HG03469 (cell line): ENCODE measurements at regions not wholly inside any gene's neighbourhood (a gene's known extent, or its start where the extent isn't known, plus 50 kb on each side); places are given as distances from the start of the nearest gene placed in this dataset.

ENCODE experiments used
- ATAC-seq: cut with Tn5 transposase; IDR thresholded peaks from one replicate; pipeline ENCODE4 v1.9.1; 2021; ENCODE audit warnings: mild to moderate bottlenecking, moderate library complexity, moderate number of reproducible peaks; ENCODE audit not compliant: unreplicated experiment

DNA sequence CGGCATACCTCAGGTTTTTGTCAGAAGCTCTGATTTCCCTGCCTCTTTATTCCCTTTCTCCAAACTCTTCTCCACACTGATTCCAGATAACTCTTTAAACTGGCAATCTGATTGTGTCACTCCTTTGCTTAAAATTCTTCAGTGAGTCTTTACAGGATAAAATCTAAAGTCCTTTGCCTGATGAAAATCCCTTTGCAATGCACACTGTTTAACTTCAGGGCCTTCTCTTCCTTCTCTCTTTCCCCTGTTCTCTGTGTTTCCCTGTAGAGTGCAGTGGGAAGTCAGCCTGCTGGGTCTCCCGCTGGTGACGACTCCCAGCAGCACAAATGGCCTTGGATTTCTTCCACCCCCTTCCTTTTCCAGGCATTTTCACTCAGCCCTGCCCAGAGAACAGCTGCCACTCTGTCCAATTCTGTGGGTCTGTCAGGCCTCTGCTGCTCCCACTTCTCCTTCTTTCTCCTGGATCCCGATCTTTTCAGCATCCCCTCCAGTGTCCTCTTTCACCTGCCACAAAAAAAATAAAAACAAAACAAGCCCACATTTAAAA, 189.9 kb upstream of the NWD2 start:
- no peak for ATAC-seq

DNA sequence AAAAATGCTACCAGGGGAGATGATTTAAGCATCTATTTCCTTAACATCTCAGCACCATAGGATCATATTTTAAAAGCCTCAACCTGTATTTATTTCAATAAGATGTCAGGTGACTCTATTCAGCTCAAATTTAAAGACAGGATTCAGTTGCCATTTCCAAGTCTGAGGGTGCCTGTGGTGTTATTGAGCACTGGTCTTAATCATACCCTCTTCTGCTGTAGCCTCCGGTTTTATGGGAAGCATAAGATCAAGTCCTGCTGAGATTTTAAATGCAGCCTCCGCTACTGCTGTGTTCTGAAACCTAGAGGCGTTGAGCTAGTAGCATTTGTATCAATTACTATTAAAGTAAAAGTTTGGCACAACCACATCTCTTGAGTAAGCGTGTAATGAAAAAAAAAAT, 185.7 kb upstream of the NWD2 start:
- no peak for ATAC-seq

DNA sequence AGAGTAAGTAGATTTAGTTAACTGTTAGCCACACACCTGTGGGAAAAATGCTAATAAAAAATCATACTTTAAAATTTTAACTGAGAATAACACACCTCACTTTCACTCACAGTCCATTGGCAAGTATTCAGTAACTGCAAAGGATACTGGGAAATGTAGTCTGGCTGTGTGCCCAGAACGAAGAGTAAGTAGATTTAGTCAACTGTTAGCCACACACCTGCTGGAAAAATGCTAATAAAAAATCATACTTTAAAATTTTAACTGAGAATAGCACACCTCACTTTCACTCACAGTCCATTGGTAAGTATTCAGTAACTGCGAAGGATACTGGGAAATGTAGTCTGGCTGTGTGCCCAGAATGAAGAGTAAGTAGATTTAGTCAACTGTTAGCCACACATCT, 178.4 kb upstream of the NWD2 start:
- no peak for ATAC-seq

DNA sequence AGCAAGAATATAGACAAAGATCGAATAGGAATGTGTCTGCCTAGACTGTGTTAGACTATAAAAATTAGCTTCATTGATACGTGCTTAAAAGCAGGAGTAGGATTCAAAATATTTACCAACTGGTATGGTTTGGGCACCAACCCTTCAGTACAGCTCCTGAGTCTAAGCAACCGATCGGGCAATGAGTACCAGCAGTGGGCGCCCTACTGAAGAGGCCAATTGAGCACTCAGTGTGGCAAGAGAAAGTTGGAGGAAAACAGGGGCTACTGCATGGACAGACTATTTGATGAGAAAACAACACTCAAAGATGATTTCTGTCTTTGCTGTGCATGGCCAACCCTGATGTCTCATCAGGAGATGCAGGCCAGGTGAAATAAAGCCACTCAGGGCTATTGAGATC, 176.0 kb upstream of the NWD2 start:
- no peak for ATAC-seq

DNA sequence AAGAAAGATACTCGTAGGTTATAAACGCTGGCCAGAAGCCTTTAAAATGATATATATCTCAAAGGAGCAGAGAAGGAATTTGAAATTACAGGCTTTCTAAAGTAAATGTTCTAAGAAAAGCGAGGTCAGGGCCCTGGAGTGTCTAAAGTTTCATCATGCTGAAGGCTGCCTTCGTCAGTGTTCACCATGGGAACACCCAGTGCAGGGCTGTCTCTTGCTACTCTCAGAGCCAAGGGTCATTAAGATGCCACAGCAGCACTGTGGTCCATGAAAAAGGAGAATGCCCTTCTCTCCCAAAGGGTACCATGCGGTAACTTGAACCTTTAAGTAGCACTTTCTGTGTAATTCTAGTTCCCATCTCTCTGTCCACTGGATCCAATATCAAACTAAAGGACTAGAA, 174.5 kb upstream of the NWD2 start:
- no peak for ATAC-seq

DNA sequence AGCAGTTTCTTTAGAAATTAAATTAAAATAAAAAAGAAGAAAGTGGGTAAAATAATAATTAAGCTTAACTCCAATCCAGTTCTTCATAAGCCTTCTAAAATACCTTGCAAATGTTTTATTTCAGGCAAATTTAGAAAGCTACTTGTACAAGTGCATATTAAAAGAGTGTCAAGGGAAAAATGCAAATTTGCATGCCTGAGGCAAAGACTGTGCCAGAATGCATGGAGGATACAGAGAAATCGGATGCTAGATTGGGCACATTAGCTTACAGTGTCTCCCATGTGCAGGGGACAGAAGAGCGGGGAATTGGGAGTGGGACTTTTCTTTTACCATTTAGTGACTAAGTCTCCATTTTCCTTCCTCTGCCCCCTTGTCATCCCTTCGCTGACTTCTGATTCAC, 173.0 kb upstream of the NWD2 start:
- no peak for ATAC-seq

DNA sequence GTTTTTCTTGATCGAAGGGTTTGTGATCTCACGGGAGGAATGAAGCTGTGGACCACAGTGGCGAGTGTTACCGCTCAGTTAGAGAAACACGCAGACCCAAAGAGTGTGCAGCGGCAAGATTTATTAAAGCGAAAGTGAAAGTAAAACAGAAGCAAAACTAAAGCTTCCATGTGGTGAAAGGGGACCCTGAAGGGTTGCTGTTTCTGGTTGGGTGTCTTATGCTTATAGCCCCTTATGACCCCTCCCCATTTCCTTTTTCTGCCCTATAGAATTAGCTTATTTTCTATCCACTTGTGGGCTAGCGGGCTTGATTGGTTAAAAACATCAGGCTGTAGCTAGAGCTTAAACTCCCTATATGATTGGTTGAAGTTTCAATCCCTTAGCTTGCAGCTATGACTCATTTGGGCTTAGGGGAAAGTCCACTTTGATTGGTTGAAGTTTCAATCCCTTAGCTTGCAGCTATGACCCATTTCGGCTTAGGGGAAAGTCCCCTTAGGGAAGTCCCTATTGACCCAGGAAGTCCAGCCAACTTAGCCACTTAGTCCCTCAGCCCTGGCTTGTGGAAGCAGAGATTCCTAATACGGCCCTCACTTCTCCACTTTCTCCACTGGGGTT, 171.2 kb upstream of the NWD2 start:
- no peak for ATAC-seq

DNA sequence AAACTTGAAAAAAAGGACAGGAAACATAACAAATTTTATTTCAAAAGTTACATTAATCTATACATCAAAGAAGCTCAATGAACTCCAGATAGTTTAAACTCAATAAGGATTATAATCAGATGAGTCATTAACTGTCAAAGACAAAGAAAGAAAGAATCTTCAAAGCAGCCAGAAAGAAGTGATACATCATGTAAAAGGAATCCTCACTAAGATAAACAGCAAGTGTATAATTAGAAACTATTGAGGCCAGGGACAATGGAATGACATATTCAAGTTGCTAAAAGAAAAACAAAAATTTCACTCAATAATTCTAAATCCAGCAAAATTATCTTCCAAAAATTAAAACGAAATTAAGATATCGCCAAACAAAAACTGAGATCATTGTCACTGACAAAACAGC, 161.6 kb upstream of the NWD2 start:
- ATAC-seq, result no peak

DNA sequence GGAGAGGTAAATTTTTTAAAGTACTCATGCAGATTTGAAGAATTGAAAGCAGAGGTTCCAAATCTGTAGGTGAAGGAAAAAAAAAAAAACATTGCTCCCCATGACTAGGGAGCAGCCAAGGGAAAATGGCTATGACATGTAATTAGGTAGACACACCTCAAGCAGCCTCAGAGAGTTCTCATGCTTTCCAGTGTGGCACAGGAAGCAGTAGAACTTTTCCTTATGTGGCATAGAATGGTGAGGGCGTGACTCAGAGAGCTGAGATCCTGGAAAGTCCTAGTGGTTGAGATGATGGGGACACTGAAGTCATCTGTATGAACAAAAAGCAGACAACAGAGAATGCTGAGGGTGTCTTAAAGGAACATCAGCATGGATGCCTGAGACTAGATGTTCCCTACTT, 148.6 kb upstream of the NWD2 start:
- ATAC-seq, result no peak

DNA sequence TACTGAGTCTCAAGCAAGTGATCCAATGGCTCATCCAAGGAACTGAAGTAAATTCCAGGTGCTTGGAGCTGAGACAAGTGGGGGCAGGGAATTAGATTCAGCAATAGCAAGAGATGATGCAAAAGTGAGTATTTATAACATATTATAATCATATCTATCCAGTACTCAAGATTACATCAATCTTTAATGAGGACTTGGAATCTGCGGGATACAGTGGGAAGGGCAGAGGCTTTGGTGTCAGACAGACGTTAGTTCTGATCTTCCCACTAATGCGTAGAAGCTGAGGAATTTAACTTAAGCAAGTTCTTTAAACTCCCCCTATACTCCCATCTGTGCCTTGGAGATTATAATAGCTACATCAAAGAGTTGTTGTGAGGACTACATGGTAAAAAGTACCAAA, 143.4 kb upstream of the NWD2 start:
- ATAC-seq, result no peak

DNA sequence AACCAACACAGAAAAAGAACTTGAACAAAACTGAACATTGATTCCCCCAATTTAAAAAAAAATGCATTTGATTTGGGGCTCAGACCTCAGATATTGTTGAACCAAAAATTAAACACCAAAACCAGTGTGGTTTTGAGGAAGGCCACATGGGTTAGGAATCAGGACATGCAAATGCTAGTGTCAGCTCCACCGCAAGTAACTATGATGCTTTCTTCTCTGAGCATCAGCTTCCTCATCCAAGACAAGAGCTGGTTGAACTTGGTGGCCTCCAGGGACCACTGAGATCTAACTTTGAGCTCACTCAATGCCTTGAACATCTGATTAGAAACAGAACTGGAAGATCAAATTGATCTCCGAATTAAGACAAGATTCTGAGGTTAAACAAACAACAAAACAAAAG, 142.9 kb upstream of the NWD2 start:
- ATAC-seq, result no peak

DNA sequence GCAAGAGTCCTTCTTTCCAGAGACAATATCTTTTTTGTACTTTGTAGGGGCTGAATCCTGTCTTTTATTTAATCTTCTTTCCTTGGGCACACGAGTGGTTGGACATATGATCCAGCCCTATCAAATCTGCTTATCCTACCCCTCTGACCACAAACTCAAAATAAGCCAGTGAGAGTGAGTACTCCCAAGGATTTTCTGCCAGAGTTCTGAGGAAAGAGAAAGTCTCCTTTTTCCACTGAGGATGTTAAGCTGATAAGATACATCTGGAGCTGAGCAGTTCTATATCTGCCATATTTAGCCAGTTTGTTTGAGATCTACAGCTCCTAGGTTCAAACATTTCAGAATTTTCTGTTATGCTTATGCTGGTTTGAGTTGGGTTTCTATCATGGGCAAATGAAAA, 134.8 kb upstream of the NWD2 start:
- ATAC-seq, result no peak

DNA sequence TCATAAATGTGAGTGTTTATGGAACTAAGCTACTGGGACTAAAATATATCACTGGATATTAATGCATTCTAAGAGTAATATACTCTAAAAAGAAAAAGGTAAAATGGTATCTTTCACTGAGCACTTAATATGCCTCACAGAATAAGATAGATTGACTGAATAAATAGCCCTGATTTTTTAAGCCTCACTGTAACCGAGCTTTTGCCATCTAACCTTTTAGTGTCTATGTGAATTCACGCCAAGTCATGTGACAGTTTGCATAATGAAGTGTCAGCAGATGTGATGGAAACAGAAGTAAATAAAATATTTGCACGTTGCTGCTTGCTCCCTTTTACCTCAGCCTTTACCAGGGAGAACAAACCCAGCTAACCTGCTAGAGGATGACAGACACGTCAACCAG, 119.7 kb upstream of the NWD2 start:
- ATAC-seq, result no peak

DNA sequence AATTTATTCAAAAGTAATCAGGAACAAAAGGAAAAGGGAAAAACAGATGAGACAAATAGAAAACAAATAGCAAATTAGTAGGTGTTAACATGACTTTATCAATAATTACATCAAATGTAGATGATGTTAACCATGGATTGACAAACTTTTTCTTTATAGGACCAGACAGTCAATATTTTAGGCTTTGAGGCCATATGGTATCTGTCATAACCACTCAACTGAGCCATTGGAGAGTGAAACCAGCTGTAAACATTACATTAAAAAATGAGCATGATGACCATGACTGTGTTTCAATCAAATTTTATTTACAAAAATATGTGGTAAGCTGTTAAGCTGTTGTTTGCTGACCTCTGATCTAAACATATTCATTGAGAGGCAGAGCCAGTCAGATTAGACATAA, 118.5 kb upstream of the NWD2 start:
- ATAC-seq, result no peak

DNA sequence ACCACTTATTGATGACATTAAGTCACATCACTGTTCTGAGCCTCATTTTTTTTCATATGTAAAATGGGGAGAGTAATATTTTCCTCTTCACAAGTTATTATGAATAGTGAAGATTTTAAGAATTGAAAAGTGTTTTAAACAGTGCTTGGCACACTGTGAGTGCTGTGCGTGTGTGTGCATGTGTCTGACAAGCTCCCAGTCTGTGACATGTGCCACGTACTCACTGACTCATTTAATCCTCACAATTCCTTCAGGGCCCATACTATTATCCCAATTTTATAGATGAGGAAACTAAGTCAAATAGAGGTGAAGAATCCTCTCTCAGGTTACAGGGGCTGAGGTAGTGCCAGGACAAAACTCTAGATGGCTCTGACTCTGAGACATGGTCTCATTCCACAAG, 114.1 kb upstream of the NWD2 start:
- ATAC-seq, result no peak

DNA sequence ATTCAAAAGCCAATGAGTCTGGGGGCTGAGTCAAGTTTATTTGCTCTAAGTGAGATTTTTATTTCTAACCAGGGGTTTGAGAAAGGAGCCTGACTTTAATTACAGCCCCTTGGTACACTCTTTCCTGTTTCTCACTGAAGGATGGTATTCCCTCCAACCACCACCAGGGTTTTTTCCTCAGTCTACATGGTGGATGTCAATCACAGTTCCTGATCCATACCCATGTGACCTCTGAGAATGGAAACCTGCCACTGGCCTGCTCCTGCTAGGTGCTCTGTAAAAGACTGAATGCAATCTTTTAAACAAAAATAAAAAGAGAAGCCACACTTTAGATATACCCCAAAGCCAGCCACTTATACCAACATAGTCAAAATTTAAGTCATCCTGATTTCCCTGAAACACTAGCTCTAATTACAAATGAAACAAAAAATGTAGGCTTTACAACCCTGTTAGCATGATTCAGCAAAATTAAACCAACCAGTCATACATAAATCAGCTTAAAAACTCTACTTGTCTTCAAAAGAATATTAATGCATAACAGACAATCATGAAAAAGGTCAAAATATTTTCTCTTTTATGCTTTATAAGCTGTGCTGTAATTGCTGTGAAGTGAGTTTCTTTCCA, 112.1 kb upstream of the NWD2 start:
- ATAC-seq, result no peak

DNA sequence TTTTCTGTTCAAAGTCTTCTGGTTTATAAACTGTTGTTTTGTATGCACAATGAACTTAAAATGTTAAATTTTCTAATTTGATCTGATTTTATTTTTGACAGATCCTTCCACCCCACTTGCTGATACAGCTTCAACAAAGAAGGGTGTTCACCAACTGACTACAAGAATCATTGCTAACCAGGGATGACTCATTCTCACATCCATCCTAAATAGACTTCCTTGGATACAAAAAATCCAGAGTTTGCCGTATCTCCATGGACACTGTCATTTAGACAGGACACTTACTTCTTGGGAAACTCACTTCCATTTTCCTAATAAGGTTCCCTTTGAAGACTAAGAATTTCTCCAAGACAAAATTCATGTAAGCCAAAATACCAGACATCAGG, 111.6 kb upstream of the NWD2 start:
- no peak for ATAC-seq

DNA sequence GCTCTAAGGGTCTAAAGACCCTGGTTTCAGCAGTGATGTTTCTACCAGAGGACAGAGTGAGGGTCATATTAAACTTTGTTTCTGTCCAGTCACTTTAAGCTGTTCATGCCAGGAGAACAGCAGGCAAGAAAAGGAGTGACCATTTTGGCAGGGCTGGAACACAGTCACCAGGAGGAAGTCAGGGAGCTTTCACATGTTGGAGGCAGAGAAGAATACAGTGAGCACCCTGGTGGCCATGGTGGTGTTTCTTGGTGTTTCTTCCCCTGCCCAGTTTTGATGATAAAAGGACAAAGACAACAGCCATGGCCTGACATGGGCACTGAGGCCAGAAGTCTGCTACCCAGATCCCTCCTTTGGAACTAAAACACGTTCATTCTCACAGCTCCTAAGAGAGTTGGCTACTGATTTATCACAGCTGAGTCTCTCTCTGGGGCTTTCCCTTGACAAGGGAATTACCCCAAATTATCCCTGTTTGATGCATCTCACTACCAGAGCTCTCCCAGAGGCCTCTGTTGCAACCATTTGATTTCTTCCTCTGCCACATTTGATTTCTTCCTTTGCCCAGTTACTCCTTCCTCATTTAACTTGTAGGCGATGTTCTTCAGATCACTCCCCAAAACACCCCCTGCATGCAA, 106.4 kb upstream of the NWD2 start:
- peak; percentile 60 for ATAC-seq

DNA sequence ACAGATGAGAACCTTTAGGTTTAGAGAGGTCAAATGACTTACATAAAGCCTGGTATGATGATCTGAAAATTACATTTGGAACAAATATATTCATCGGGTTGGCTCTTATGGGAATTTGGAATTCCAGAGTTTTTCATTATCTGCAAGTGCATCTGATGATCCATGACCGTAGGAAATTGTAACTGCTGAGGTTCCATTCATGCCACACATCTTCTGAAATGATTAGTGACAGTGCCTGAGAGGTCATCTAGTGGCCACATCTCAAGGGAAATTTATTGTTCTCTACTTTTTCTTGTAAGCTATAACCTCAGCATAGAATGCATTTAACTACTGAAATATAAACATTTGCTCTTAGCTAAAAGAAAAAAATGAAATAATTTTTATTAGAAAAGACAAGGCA, 105.8 kb upstream of the NWD2 start:
- peak; percentile 45 for ATAC-seq

DNA sequence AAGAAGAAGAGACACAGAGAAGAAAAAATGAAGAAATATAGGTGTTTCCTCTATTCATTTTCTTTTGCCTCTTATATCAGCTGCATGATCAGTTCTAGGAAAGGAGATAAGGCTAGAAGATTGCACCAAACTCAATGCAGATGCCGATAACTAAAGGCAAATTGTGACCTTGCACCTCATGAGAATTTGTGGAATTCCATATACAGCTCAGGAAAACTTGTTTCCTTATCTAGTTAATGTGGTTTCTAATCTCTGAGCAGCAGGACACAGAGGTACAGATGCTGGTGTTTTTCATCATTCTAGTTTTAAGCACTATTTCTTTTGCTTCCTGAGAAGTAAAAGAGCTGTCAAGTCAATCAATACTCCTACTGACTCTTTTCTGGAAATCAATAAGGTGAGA, 104.6 kb upstream of the NWD2 start:
- ATAC-seq, result no peak

DNA sequence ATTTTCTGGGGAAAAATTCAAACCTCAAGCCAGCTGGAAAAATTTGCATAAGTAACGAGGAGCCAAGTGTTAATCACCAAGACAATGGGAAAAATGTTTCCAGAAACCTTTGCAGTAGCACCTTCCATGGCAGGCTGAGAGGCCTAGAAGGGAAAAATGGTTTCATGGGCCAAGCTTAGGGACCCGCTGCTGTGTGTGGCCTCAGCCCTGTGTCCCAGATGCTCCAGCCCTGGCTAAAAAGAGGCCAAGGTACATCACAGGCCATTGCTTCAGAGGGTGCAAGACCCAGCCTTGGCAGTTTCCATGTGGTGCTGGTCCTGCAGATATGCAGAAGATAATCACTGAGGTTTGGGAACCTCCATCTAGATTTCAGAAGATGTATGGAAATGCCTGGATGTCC, 98.3 kb upstream of the NWD2 start:
- no peak for ATAC-seq

DNA sequence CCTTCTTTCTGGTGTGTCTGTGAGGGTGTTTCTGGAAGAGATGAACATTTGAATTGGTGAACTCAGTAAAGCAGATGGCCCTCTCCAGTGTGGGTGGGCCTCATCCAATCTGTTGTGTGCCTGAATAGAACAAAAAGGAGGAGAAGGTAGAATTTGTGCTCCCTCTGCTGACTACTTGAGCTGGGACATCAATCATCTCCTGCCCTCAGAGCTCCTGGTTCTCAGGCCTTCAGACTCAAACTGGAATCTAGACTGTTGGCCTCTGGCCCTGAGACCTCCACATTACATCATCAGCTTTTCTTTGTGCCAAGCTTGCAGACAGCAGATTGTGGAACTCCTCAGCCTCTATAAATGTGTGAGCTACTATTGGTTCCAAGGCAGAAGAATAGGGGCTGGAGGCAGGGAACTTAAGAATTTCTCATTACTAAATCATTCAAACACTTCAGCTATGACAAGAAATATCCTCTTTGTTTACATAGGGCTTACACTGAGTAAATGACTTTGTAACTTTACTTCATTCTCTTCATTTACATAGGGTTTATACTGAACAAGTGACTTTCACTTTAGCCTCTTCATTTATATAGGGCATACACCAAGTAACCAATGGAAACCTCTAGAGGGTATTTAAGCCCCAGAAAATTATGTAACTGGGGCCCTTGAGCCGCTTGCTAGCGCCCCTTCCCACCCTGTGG, 86.9 kb upstream of the NWD2 start:
- no peak for ATAC-seq
